PC-3 (cell line): ENCODE measurements at regions not wholly inside any gene's neighbourhood (a gene's known extent, or its start where the extent isn't known, plus 50 kb on each side); places are given as distances from the start of the nearest gene placed in this dataset.

Experiments used
- ATAC-seq: fragments of 200-7000 bp; cut with Tn5 transposase; 2 replicates; pipeline ENCODE4 v1.9.1; 2020; ENCODE audit warnings: mild to moderate bottlenecking, moderate library complexity
- BruUV-seq: library from RNA; stranded (reverse); fragments of 400-500 nt; replicated peaks from 2 replicates; lab custom pipeline; 2021; lab: Mats Ljungman, UMichigan
- CTCF ChIA-PET: fragments of 300-600 bp; sonication (Branson Sonifier 250); formaldehyde crosslinking; loops from one replicate; lab custom pipeline; 2022; ENCODE audit warnings: antibody characterized with exemption; lab: Charles Lee
- POLR2A ChIA-PET: fragments of 300-600 bp; sonication (Branson Sonifier 250); formaldehyde crosslinking; loops from one replicate; lab custom pipeline; 2022; ENCODE audit warnings: antibody characterized with exemption; ENCODE audit not compliant: unreplicated experiment; lab: Charles Lee
- DNase-seq: peaks from one replicate; pipeline ENCODE4 v3.0.0-alpha.2; 2015
- H2AFZ ChIP-seq: fragments of 300-600 bp; sonication (generic); 2 replicates; pipeline ENCODE4 v1.6.0; 2016; ENCODE audit warnings: antibody characterized with exemption, low read length
- H3F3A ChIP-seq: fragments of 300-600 bp; sonication (generic); one replicate; pipeline ENCODE4 v1.6.0; 2017; ENCODE audit warnings: antibody characterized with exemption, low read length, control low read depth, mild to moderate bottlenecking; ENCODE audit not compliant: unreplicated experiment
- H3K27ac ChIP-seq: fragments of 300-600 bp; sonication (generic); 2 replicates; pipeline ENCODE4 v1.5.1; 2016; ENCODE audit warnings: mild to moderate bottlenecking, low read length
- H3K27me3 ChIP-seq: fragments of 300-600 bp; sonication (generic); 2 replicates; pipeline ENCODE4 v1.6.1; 2016; ENCODE audit warnings: low read length, mixed read lengths
- H3K36me3 ChIP-seq: fragments of 300-600 bp; sonication (generic); 2 replicates; pipeline ENCODE4 v1.6.1; 2016; ENCODE audit warnings: low read depth, mixed run types, low read length, mixed read lengths
- H3K4me1 ChIP-seq: fragments of 300-600 bp; sonication (generic); 2 replicates; pipeline ENCODE4 v1.5.1; 2016; ENCODE audit warnings: low read length; ENCODE audit not compliant: insufficient read depth
- H3K4me2 ChIP-seq: fragments of 300-600 bp; sonication (generic); 2 replicates; pipeline ENCODE4 v1.6.0; 2016; ENCODE audit warnings: low read length
- H3K4me3 ChIP-seq: fragments of 300-600 bp; sonication (generic); 2 replicates; pipeline ENCODE4 v1.5.1; 2016; ENCODE audit warnings: mild to moderate bottlenecking, low read length, mixed read lengths
- H3K79me2 ChIP-seq: fragments of 300-600 bp; sonication (generic); 2 replicates; pipeline ENCODE4 v1.6.1; 2017; ENCODE audit warnings: low read length, mixed read lengths
- H3K9ac ChIP-seq: fragments of 300-600 bp; sonication (generic); 2 replicates; pipeline ENCODE4 v1.6.0; 2016; ENCODE audit warnings: mild to moderate bottlenecking, low read length
- H3K9me2 ChIP-seq: fragments of 300-600 bp; sonication (generic); replicated peaks from 2 replicates; pipeline ENCODE4 v1.6.1; 2016; ENCODE audit warnings: mixed run types, low read length, mixed read lengths
- H3K9me3 ChIP-seq: fragments of 300-600 bp; sonication (generic); 2 replicates; pipeline ENCODE4 v1.6.1; 2016; ENCODE audit warnings: low read length, mixed read lengths
- H4K20me1 ChIP-seq: fragments of 300-600 bp; sonication (generic); 2 replicates; pipeline ENCODE4 v1.6.1; 2016; ENCODE audit warnings: low read length, mixed read lengths
- EZH2 ChIP-seq: fragments of 300-600 bp; sonication (generic); IDR thresholded peaks from one replicate; pipeline ENCODE4 v1.6.1; 2017; ENCODE audit warnings: antibody characterized with exemption, mild to moderate bottlenecking, low read length; ENCODE audit not compliant: unreplicated experiment
- EZH2phosphoT487 ChIP-seq: fragments of 300-600 bp; sonication (generic); IDR thresholded peaks from 2 replicates; pipeline ENCODE4 v1.6.1; 2018; ENCODE audit warnings: mild to moderate bottlenecking, antibody characterized with exemption, low read length, borderline replicate concordance
- intact Hi-C: fragments of 100-400 bp; cut with micrococcal nuclease; formaldehyde crosslinking; loops from 2 replicates; pipeline ENCODE4 v1.9.0; 2023
- TF ChIP-seq, protein P1 (sequence below): fragments of 300-600 bp; sonication (generic); conservative IDR thresholded peaks from 2 replicates; pipeline ENCODE4 v1.5.1; 2017; ENCODE audit warnings: antibody characterized with exemption, low read depth, mild to moderate bottlenecking, low read length

DNA sequence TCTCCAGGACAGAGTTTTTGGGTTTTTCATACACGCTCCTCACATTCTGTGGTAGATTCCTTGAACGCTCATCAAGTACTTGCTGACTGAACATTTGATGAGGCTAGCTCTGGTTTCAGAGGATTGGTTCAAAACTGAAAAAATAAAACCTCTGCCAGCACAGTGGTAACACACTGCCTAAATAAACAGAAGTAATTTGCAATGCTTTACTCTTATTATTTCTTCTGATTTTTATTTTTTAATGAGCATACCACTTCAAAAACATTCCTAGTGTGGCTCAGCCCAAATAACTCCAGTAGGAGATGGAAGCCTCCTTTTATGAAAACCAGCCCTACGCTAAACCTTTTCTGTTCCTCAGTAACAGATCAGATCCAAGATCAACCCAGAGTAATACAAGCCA, 72.0 kb upstream of the INTU start:
- no peaks in the 10 kb centered on the region for H4K20me1 ChIP-seq
- no peaks in the 10 kb centered on the region for H3F3A ChIP-seq
- CTCF ChIA-PET: no interaction called here
- no peak overlapping the region for H3K4me2 ChIP-seq
- H3K36me3 ChIP-seq: no peaks in the 10 kb centered on the region
- no peaks in the 10 kb centered on the region for H3K9me3 ChIP-seq
- POLR2A ChIA-PET: no interaction called here
- no peak for ATAC-seq
- H2AFZ ChIP-seq: no peak overlapping the region
- H3K4me1 ChIP-seq: no peaks in the 10 kb centered on the region
- no peaks in the 10 kb centered on the region for H3K27me3 ChIP-seq
- no peak overlapping the region for H3K27ac ChIP-seq
- intact Hi-C loops: no loop called here
- DNase-seq: no peak
- H3K9ac ChIP-seq: no peak overlapping the region
- TF ChIP-seq, protein P1, sequence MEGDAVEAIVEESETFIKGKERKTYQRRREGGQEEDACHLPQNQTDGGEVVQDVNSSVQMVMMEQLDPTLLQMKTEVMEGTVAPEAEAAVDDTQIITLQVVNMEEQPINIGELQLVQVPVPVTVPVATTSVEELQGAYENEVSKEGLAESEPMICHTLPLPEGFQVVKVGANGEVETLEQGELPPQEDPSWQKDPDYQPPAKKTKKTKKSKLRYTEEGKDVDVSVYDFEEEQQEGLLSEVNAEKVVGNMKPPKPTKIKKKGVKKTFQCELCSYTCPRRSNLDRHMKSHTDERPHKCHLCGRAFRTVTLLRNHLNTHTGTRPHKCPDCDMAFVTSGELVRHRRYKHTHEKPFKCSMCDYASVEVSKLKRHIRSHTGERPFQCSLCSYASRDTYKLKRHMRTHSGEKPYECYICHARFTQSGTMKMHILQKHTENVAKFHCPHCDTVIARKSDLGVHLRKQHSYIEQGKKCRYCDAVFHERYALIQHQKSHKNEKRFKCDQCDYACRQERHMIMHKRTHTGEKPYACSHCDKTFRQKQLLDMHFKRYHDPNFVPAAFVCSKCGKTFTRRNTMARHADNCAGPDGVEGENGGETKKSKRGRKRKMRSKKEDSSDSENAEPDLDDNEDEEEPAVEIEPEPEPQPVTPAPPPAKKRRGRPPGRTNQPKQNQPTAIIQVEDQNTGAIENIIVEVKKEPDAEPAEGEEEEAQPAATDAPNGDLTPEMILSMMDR: no peak
- TF ChIP-seq EZH2: no peak
- no peak for TF ChIP-seq EZH2phosphoT487
- no TSS peak for BruUV-seq
- no peak overlapping the region for H3K4me3 ChIP-seq
- no peaks in the 10 kb centered on the region for H3K9me2 ChIP-seq
- H3K79me2 ChIP-seq: no peaks in the 10 kb centered on the region

DNA sequence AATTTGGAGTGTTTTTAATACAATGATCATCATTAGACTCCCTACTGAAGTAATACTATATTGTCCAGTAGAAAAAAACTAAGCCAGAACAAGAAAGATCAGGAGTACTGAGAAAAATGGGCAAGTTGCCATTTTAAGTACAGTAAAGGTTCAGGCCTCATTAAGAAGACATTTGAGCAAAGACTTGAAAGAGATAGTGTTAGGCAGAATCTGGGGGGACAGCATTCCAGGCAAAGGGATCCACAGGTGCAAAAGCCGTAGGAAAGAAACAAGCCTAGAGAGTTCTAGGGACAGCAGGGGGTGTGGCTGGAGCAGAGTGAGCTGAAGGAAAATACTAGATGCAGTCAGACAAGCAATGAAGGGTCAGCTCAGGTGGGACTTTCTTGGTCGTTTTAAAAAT, 58.1 kb upstream of the INTU start:
- CTCF ChIA-PET: no interaction called here
- DNase-seq: no peak
- intact Hi-C loops: no loop called here

DNA sequence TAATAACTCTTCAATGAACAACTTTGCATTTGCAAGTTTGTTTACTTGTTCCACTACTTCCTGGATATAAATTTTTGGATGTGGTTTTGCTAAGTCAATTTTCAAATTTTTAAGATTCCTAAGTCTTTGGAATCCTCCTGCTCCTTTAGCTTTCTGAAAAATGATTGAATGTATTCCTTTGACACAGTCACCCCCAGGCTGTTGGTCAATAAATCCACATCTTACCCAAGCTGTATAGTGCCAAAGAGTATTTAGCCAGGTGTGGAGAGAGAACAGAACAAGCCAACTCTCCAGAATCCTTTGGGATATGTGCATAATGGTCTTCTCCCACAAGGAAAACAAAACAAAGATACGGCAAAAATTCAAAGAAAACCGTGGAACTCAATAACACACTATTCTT, 56.9 kb upstream of the INTU start:
- no peak overlapping the region for H3K4me2 ChIP-seq
- peaks cover 7% of the 10 kb centered on the region; the same call in 1 of the 2 replicates for H3K4me1 ChIP-seq
- peak; percentile 64 for ATAC-seq
- intact Hi-C loops: no loop called here
- H3K9me2 ChIP-seq: no peaks in the 10 kb centered on the region
- no peaks in the 10 kb centered on the region for H3K27me3 ChIP-seq
- DNase-seq: peak; percentile 32
- H3F3A ChIP-seq: no peaks in the 10 kb centered on the region
- no peaks in the 10 kb centered on the region for H3K36me3 ChIP-seq
- no peak overlapping the region for H3K9ac ChIP-seq
- TF ChIP-seq EZH2 (no peak), EZH2phosphoT487 (no peak)
- TF ChIP-seq, protein P1: no peak
- no peaks in the 10 kb centered on the region for H3K79me2 ChIP-seq
- H3K27ac ChIP-seq: no peak overlapping the region
- no peaks in the 10 kb centered on the region for H4K20me1 ChIP-seq
- ChIA-PET POLR2A (no interaction called here), CTCF (no interaction called here)
- H3K9me3 ChIP-seq: no peaks in the 10 kb centered on the region
- no peak overlapping the region for H3K4me3 ChIP-seq
- no peak overlapping the region for H2AFZ ChIP-seq
- no TSS peak for BruUV-seq

More for the DNA sequence above, 58.1 kb upstream of the INTU start:
- no peak overlapping the region for H3K4me2 ChIP-seq
- TF ChIP-seq EZH2 (no peak), EZH2phosphoT487 (no peak)
- TF ChIP-seq, protein P1: no peak
- H3K27me3 ChIP-seq: no peaks in the 10 kb centered on the region
- peaks cover 7% of the 10 kb centered on the region; the same call in 1 of the 2 replicates for H3K4me1 ChIP-seq
- BruUV-seq: no TSS peak
- no peaks in the 10 kb centered on the region for H3K79me2 ChIP-seq
- no peak overlapping the region for H2AFZ ChIP-seq
- H3K9me3 ChIP-seq: no peaks in the 10 kb centered on the region
- no peaks in the 10 kb centered on the region for H3K36me3 ChIP-seq
- no peak for ATAC-seq
- no peak overlapping the region for H3K9ac ChIP-seq
- H3K27ac ChIP-seq: no peak overlapping the region
- POLR2A ChIA-PET: no interaction called here
- H4K20me1 ChIP-seq: no peaks in the 10 kb centered on the region
- H3K9me2 ChIP-seq: no peaks in the 10 kb centered on the region
- no peaks in the 10 kb centered on the region for H3F3A ChIP-seq
- H3K4me3 ChIP-seq: no peak overlapping the region
